Upper lobe of left lung (tissue), 4 donors: ENCODE measurements at regions not wholly inside any gene's neighbourhood (a gene's known extent, or its start where the extent isn't known, plus 50 kb on each side); places are given as distances from the start of the nearest gene placed in this dataset.
"Not testable (repeated sequence)": the region's sequence is repeated elsewhere in the genome, so short reads cannot be mapped to it uniquely, and the experiment has no call there.

Source experiments
- CTCF ChIP-seq, 6 experiments: fragments of 450-650 bp in 4 of 6; fragments of 200-600 bp in 2 of 6; sonication (generic) in 2 of 6; IDR thresholded peaks; one replicate each; pipeline ENCODE4 v1.5.1; 2016 to 2019; ENCODE audit warnings: antibody characterized with exemption in 6 of 6
- POLR2AphosphoS5 ChIP-seq, 2 donors: sonication (generic); formaldehyde crosslinking; IDR thresholded peaks; one replicate each; pipeline ENCODE4 v1.5.1; 2017; ENCODE audit warnings: antibody characterized with exemption in 2 of 2

- not testable (repeated sequence) for TF ChIP-seq CTCF, POLR2AphosphoS5 (IDR thresholded peaks at IDR 0.05)
Observed at GRCh38 chrX:92586643-92587042, 807.5 kb downstream of the PCDH11X start.
